NOMO-1 treated with dmso at 0.1 percent for 144 hours (cell line): ENCODE measurements at regions not wholly inside any gene's neighbourhood (a gene's known extent, or its start where the extent isn't known, plus 50 kb on each side); places are given as distances from the start of the nearest gene placed in this dataset.
"Not testable (repeated sequence)": the region's sequence is repeated elsewhere in the genome, so short reads cannot be mapped to it uniquely, and the experiment has no call there.

Experiments
- DNase-seq: peaks from one replicate; lab custom pipeline; 2025; ENCODE audit not compliant: unreplicated experiment; lab: John Stamatoyannopoulos, UW

GRCh38 chr18:60209042-60209441 is 163.5 kb downstream of the MC4R start:
- DNase-seq, result no peak

- no peak for DNase-seq
These were observed 169.9 kb downstream of the MC4R start for GRCh38 chr18:60202708-60203107.

- DNase-seq, result no peak
These were observed 172.0 kb downstream of the MC4R start for GRCh38 chr18:60200558-60200957.

GRCh38 chr18:60199505-60199904 is 173.1 kb downstream of the MC4R start:
- DNase-seq, result no peak

- no peak for DNase-seq
These were observed 174.7 kb downstream of the MC4R start for GRCh38 chr18:60197671-60198462.

GRCh38 chr18:60196836-60197606 is 175.6 kb downstream of the MC4R start:
- DNase-seq, result no peak

GRCh38 chr18:60193780-60194179 is 178.8 kb downstream of the MC4R start:
- DNase-seq, result no peak

GRCh38 chr18:60191926-60192325 is 180.6 kb downstream of the MC4R start:
- no peak for DNase-seq

GRCh38 chr18:60189856-60190255 is 182.7 kb downstream of the MC4R start:
- DNase-seq, result no peak

GRCh38 chr18:60188958-60189357 is 183.6 kb downstream of the MC4R start:
- DNase-seq, result no peak

GRCh38 chr18:60182223-60182622 is 190.4 kb downstream of the MC4R start:
- no peak for DNase-seq

- DNase-seq, result no peak
These were observed 191.9 kb downstream of the MC4R start for GRCh38 chr18:60180671-60181070.

- not testable (repeated sequence) for DNase-seq
These were observed 194.4 kb downstream of the MC4R start for GRCh38 chr18:60178224-60178623.

GRCh38 chr18:60176259-60176658 is 196.3 kb downstream of the MC4R start:
- DNase-seq, result no peak

- no peak for DNase-seq
These were observed 197.7 kb downstream of the MC4R start for GRCh38 chr18:60174832-60175231.

GRCh38 chr18:60172030-60172429 is 200.5 kb downstream of the MC4R start:
- no peak for DNase-seq

GRCh38 chr18:60163622-60164021 is 209.0 kb downstream of the MC4R start:
- no peak for DNase-seq

GRCh38 chr18:60162388-60162787 is 210.2 kb downstream of the MC4R start:
- DNase-seq, result no peak

GRCh38 chr18:60157810-60158209 is 214.8 kb downstream of the MC4R start:
- no peak for DNase-seq

GRCh38 chr18:60153376-60153775 is 219.2 kb downstream of the MC4R start:
- no peak for DNase-seq

GRCh38 chr18:60149316-60149715 is 223.3 kb downstream of the MC4R start:
- DNase-seq, result no peak

- DNase-seq, result no peak
These were observed 225.3 kb downstream of the MC4R start for GRCh38 chr18:60147323-60147722.
